DOHH2 (cell line): ENCODE measurements at regions not wholly inside any gene's neighbourhood (a gene's known extent, or its start where the extent isn't known, plus 50 kb on each side); places are given as distances from the start of the nearest gene placed in this dataset.

ENCODE experiments used
- EZH2phosphoT487 ChIP-seq: fragments of 200-600 bp; sonication (generic); IDR thresholded peaks from 2 replicates; pipeline ENCODE4 v1.6.1; 2017; ENCODE audit warnings: borderline replicate concordance, mild to moderate bottlenecking, antibody characterized with exemption, low read length, moderate library complexity, mixed read lengths
- TF ChIP-seq, protein P1 (sequence below): fragments of 200-600 bp; sonication (generic); IDR thresholded peaks from one replicate; pipeline ENCODE4 v1.5.1; 2014; ENCODE audit warnings: antibody characterized with exemption, mild to moderate bottlenecking, low read depth, low read length; ENCODE audit not compliant: poor library complexity, severe bottlenecking

DNA sequence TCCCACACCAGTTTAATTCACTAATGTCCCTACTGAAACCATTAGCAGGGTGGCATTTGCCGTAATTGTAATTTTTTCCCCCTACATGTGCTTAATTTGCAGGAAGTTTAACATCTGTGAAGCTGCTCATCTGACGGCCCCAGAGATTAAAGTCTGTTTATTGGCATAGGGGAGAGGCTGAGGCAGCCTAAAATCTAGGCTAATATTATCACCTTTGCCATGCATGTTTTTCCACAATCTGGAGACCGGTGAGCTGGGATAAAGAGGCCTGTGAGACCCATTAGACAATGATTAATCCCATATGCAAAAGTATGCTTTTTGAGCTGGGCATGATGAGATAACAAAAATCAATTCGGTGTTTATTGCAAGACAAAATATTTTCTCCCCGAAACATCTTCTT is 561.2 kb upstream of the ALCAM start:
- TF ChIP-seq, protein P1, sequence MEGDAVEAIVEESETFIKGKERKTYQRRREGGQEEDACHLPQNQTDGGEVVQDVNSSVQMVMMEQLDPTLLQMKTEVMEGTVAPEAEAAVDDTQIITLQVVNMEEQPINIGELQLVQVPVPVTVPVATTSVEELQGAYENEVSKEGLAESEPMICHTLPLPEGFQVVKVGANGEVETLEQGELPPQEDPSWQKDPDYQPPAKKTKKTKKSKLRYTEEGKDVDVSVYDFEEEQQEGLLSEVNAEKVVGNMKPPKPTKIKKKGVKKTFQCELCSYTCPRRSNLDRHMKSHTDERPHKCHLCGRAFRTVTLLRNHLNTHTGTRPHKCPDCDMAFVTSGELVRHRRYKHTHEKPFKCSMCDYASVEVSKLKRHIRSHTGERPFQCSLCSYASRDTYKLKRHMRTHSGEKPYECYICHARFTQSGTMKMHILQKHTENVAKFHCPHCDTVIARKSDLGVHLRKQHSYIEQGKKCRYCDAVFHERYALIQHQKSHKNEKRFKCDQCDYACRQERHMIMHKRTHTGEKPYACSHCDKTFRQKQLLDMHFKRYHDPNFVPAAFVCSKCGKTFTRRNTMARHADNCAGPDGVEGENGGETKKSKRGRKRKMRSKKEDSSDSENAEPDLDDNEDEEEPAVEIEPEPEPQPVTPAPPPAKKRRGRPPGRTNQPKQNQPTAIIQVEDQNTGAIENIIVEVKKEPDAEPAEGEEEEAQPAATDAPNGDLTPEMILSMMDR: no peak
- TF ChIP-seq EZH2phosphoT487: no peak
